WTC11 (cell line): ENCODE measurements at regions not wholly inside any gene's neighbourhood (a gene's known extent, or its start where the extent isn't known, plus 50 kb on each side); places are given as distances from the start of the nearest gene placed in this dataset.

Source experiments
- ATAC-seq: fragments of 200-7000 bp; cut with Tn5 transposase; 2 replicates; pipeline ENCODE4 v1.10.0; 2021; ENCODE audit warnings: mild to moderate bottlenecking, moderate library complexity
- CTCF ChIA-PET: fragments of 300-600 bp; sonication (Branson Sonifier 250); formaldehyde crosslinking; loops from one replicate; lab custom pipeline; 2021; ENCODE audit warnings: antibody characterized with exemption; lab: Charles Lee
- POLR2A ChIA-PET: fragments of 350-600 bp; sonication (Branson Sonifier 250); formaldehyde crosslinking; loops from one replicate; lab custom pipeline; 2021; ENCODE audit warnings: antibody characterized with exemption; lab: Charles Lee
- DNase-seq: peaks from one replicate; pipeline ENCODE4 v3.0.0; 2021; ENCODE audit warnings: low spot score
- H3K27ac Mint-ChIP-seq: 2 replicates; pipeline ENCODE4 v1.8.0; 2021; ENCODE audit warnings: mixed read lengths
- H3K27me3 Mint-ChIP-seq: 2 replicates; pipeline ENCODE4 v1.8.0; 2021; ENCODE audit warnings: low read depth, mild to moderate bottlenecking, moderate library complexity, mixed read lengths
- H3K36me3 Mint-ChIP-seq: 2 replicates; pipeline ENCODE4 v1.8.0; 2021; ENCODE audit warnings: mixed read lengths
- H3K4me1 Mint-ChIP-seq: 2 replicates; pipeline ENCODE4 v1.8.0; 2022; ENCODE audit warnings: mixed read lengths
- H3K4me3 Mint-ChIP-seq: 2 replicates; pipeline ENCODE4 v1.8.0; 2021; ENCODE audit warnings: mild to moderate bottlenecking, moderate library complexity, mixed read lengths
- H3K9me3 Mint-ChIP-seq: 2 replicates; pipeline ENCODE4 v1.8.0; 2021; ENCODE audit warnings: mixed read lengths
- EMX1 ChIP-seq: fragments of 250-450 bp; sonication (Bioruptor Pico); IDR thresholded peaks from 2 replicates; pipeline ENCODE4 v1.8.0; 2021; ENCODE audit warnings: mild to moderate bottlenecking
- ESRRA ChIP-seq: sonication (generic); formaldehyde crosslinking; IDR thresholded peaks from 2 replicates; pipeline ENCODE4 v1.8.1; 2022; ENCODE audit warnings: mild to moderate bottlenecking, missing genetic modification reagents, borderline replicate concordance
- FOXJ3 ChIP-seq: sonication (generic); formaldehyde crosslinking; IDR thresholded peaks from 2 replicates; pipeline ENCODE4 v1.9.0; 2021; ENCODE audit warnings: missing genetic modification reagents, mild to moderate bottlenecking, borderline replicate concordance
- FOXK1 ChIP-seq: sonication (generic); formaldehyde crosslinking; IDR thresholded peaks from 2 replicates; pipeline ENCODE4 v1.8.0; 2022; ENCODE audit warnings: mild to moderate bottlenecking, moderate library complexity, missing genetic modification reagents
- FOXP1 ChIP-seq: sonication (generic); formaldehyde crosslinking; IDR thresholded peaks from 2 replicates; pipeline ENCODE4 v1.8.0; 2022; ENCODE audit warnings: missing genetic modification reagents, mild to moderate bottlenecking, moderate library complexity, borderline replicate concordance
- GABPB1 ChIP-seq: sonication (generic); formaldehyde crosslinking; IDR thresholded peaks from 2 replicates; pipeline ENCODE4 v1.8.1; 2023; ENCODE audit warnings: mild to moderate bottlenecking, missing genetic modification reagents
- GRHL2 ChIP-seq: fragments of 250-450 bp; sonication (Bioruptor Pico); IDR thresholded peaks from 2 replicates; pipeline ENCODE4 v1.8.0; 2022; ENCODE audit warnings: mild to moderate bottlenecking, moderate library complexity; ENCODE audit not compliant: insufficient replicate concordance, severe bottlenecking
- JUN ChIP-seq: sonication (generic); formaldehyde crosslinking; IDR thresholded peaks from 2 replicates; pipeline ENCODE4 v1.8.0; 2023; ENCODE audit warnings: mild to moderate bottlenecking, missing genetic modification reagents
- MXD4 ChIP-seq: fragments of 250-450 bp; sonication (Bioruptor Pico); IDR thresholded peaks from 2 replicates; pipeline ENCODE4 v1.8.0; 2021; ENCODE audit warnings: mild to moderate bottlenecking, moderate library complexity, borderline replicate concordance
- NFATC4 ChIP-seq: fragments of 250-450 bp; sonication (Bioruptor Pico); IDR thresholded peaks from 2 replicates; pipeline ENCODE4 v1.9.0; 2021; ENCODE audit warnings: mild to moderate bottlenecking
- NR1H2 ChIP-seq: sonication (generic); formaldehyde crosslinking; IDR thresholded peaks from 2 replicates; pipeline ENCODE4 v1.9.0; 2021; ENCODE audit warnings: mild to moderate bottlenecking, moderate library complexity, missing genetic modification reagents
- NR2C2 ChIP-seq: sonication (generic); formaldehyde crosslinking; IDR thresholded peaks from 2 replicates; pipeline ENCODE4 v1.8.0; 2022; ENCODE audit warnings: mild to moderate bottlenecking, missing genetic modification reagents
- RORB ChIP-seq: fragments of 250-450 bp; sonication (Bioruptor Pico); IDR thresholded peaks from 2 replicates; pipeline ENCODE4 v1.9.0; 2021; ENCODE audit warnings: mild to moderate bottlenecking
- SMAD4 ChIP-seq: sonication (generic); formaldehyde crosslinking; IDR thresholded peaks from 2 replicates; pipeline ENCODE4 v1.8.0; 2022; ENCODE audit warnings: mild to moderate bottlenecking, missing genetic modification reagents
- SOX15 ChIP-seq: fragments of 250-450 bp; sonication (Bioruptor Pico); IDR thresholded peaks from 2 replicates; pipeline ENCODE4 v1.9.0; 2021; ENCODE audit warnings: mild to moderate bottlenecking
- TCF7 ChIP-seq: sonication (generic); formaldehyde crosslinking; IDR thresholded peaks from 2 replicates; pipeline ENCODE4 v1.8.0; 2022; ENCODE audit warnings: mild to moderate bottlenecking, low read depth, missing genetic modification reagents, moderate library complexity
- ZNF263 ChIP-seq: sonication (generic); formaldehyde crosslinking; IDR thresholded peaks from 2 replicates; pipeline ENCODE4 v1.8.1; 2022; ENCODE audit warnings: low read depth, mild to moderate bottlenecking, moderate library complexity, missing genetic modification reagents
- ZNF396 ChIP-seq: fragments of 250-450 bp; sonication (Bioruptor Pico); IDR thresholded peaks from 2 replicates; pipeline ENCODE4 v1.8.0; 2021; ENCODE audit warnings: mild to moderate bottlenecking, moderate library complexity, borderline replicate concordance
- ZNF416 ChIP-seq: fragments of 250-450 bp; sonication (Bioruptor Pico); IDR thresholded peaks from 2 replicates; pipeline ENCODE4 v1.9.0; 2021; ENCODE audit warnings: mild to moderate bottlenecking, inconsistent platforms
- TF ChIP-seq, protein P1 (sequence below): sonication (generic); formaldehyde crosslinking; IDR thresholded peaks from 2 replicates; pipeline ENCODE4 v1.8.1; 2022; ENCODE audit warnings: low read depth, missing genetic modification reagents, borderline replicate concordance
- TF ChIP-seq, protein P2 (sequence below): sonication (generic); formaldehyde crosslinking; IDR thresholded peaks from 2 replicates; pipeline ENCODE4 v1.8.0; 2022; ENCODE audit warnings: missing genetic modification reagents
- TF ChIP-seq, protein P3 (sequence below): fragments of 250-450 bp; sonication (Bioruptor Pico); IDR thresholded peaks from 2 replicates; pipeline ENCODE4 v1.8.0; 2021; ENCODE audit warnings: mild to moderate bottlenecking
- TF ChIP-seq, protein P4 (sequence below): sonication (generic); formaldehyde crosslinking; IDR thresholded peaks from 2 replicates; pipeline ENCODE4 v1.8.1; 2022; ENCODE audit warnings: mild to moderate bottlenecking, missing genetic modification reagents, moderate library complexity, borderline replicate concordance
- TF ChIP-seq, protein P5 (sequence below): sonication (generic); formaldehyde crosslinking; IDR thresholded peaks from 2 replicates; pipeline ENCODE4 v1.8.0; 2023; ENCODE audit warnings: missing genetic modification reagents
- TF ChIP-seq, protein P6 (sequence below): sonication (generic); formaldehyde crosslinking; IDR thresholded peaks from 2 replicates; pipeline ENCODE4 v1.8.0; 2022; ENCODE audit warnings: mild to moderate bottlenecking, missing genetic modification reagents
- TF ChIP-seq, protein P7 (sequence below): sonication (generic); formaldehyde crosslinking; IDR thresholded peaks from 2 replicates; pipeline ENCODE4 v1.8.0; 2022; ENCODE audit warnings: mild to moderate bottlenecking, missing genetic modification reagents

DNA sequence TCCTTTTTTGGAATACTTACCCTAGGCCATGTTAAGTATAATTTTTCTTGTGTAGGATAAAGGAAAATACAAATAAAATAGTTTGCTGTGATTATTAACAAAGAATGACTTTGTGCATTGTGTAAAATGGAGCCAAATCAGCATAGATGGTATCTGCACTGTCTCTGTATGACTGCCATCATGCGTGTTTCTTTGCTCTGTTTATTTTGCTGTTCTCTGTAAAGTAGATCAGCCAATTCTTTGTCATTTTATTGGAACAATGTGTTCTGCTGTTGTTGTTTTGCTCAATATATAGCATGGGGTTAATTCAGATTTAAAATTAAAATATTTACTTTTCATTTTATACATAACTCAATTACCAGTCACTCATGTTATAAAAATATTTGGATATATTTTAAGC lies 181.3 kb upstream of the UBE2E3 start (continued):
- TF ChIP-seq, protein P1, sequence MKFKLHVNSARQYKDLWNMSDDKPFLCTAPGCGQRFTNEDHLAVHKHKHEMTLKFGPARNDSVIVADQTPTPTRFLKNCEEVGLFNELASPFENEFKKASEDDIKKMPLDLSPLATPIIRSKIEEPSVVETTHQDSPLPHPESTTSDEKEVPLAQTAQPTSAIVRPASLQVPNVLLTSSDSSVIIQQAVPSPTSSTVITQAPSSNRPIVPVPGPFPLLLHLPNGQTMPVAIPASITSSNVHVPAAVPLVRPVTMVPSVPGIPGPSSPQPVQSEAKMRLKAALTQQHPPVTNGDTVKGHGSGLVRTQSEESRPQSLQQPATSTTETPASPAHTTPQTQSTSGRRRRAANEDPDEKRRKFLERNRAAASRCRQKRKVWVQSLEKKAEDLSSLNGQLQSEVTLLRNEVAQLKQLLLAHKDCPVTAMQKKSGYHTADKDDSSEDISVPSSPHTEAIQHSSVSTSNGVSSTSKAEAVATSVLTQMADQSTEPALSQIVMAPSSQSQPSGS (CRISPR knock-in tag), result no peak
- TF ChIP-seq JUN (CRISPR knock-in tag) (no peak), EMX1 (CRISPR knock-in tag) (no peak), GABPB1 (CRISPR knock-in tag) (no peak), ZNF263 (no peak), FOXK1 (CRISPR knock-in tag) (no peak), NR1H2 (CRISPR knock-in tag) (no peak), SOX15 (CRISPR knock-in tag) (no peak), NFATC4 (CRISPR knock-in tag) (no peak)

DNA sequence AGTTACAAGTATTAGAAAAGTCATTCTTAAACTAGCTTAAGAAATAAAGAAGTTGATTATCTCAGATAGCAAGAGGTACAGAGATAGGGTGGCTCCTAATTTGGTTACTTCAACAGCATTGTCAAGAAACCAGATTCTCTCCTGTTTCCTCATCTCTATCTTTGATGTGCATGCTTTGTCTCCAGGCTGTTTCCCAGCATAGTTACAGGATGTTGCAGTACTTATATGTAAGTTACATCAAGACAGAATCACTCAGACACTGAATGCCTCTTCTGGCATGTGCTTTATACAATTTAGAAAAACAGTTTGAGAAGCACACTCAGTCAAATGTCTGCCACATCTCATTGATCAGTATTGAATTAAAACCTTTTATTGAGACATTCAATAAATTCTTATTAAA lies 189.5 kb upstream of the UBE2E3 start:
- no peak for DNase-seq
- Mint-ChIP-seq H3K27ac (no peak overlapping the region), H3K4me1 (peaks cover 10% of the 10 kb centered on the region), H3K9me3 (no peaks in the 10 kb centered on the region)
- POLR2A ChIA-PET, result no interaction called here
- no peak for TF ChIP-seq MXD4 (CRISPR knock-in tag)
- TF ChIP-seq, protein P2, sequence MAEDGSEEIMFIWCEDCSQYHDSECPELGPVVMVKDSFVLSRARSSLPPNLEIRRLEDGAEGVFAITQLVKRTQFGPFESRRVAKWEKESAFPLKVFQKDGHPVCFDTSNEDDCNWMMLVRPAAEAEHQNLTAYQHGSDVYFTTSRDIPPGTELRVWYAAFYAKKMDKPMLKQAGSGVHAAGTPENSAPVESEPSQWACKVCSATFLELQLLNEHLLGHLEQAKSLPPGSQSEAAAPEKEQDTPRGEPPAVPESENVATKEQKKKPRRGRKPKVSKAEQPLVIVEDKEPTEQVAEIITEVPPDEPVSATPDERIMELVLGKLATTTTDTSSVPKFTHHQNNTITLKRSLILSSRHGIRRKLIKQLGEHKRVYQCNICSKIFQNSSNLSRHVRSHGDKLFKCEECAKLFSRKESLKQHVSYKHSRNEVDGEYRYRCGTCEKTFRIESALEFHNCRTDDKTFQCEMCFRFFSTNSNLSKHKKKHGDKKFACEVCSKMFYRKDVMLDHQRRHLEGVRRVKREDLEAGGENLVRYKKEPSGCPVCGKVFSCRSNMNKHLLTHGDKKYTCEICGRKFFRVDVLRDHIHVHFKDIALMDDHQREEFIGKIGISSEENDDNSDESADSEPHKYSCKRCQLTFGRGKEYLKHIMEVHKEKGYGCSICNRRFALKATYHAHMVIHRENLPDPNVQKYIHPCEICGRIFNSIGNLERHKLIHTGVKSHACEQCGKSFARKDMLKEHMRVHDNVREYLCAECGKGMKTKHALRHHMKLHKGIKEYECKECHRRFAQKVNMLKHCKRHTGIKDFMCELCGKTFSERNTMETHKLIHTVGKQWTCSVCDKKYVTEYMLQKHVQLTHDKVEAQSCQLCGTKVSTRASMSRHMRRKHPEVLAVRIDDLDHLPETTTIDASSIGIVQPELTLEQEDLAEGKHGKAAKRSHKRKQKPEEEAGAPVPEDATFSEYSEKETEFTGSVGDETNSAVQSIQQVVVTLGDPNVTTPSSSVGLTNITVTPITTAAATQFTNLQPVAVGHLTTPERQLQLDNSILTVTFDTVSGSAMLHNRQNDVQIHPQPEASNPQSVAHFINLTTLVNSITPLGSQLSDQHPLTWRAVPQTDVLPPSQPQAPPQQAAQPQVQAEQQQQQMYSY (CRISPR knock-in tag), result no peak
- TF ChIP-seq GRHL2 (CRISPR knock-in tag), result no peak
- TF ChIP-seq SMAD4 (CRISPR knock-in tag), result no peak
- TF ChIP-seq, protein P3, sequence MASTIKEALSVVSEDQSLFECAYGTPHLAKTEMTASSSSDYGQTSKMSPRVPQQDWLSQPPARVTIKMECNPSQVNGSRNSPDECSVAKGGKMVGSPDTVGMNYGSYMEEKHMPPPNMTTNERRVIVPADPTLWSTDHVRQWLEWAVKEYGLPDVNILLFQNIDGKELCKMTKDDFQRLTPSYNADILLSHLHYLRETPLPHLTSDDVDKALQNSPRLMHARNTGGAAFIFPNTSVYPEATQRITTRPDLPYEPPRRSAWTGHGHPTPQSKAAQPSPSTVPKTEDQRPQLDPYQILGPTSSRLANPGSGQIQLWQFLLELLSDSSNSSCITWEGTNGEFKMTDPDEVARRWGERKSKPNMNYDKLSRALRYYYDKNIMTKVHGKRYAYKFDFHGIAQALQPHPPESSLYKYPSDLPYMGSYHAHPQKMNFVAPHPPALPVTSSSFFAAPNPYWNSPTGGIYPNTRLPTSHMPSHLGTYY, result no peak
- TF ChIP-seq, protein P4, sequence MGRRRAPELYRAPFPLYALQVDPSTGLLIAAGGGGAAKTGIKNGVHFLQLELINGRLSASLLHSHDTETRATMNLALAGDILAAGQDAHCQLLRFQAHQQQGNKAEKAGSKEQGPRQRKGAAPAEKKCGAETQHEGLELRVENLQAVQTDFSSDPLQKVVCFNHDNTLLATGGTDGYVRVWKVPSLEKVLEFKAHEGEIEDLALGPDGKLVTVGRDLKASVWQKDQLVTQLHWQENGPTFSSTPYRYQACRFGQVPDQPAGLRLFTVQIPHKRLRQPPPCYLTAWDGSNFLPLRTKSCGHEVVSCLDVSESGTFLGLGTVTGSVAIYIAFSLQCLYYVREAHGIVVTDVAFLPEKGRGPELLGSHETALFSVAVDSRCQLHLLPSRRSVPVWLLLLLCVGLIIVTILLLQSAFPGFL (CRISPR knock-in tag), result no peak
- no peak for TF ChIP-seq RORB
- TF ChIP-seq ESRRA (CRISPR knock-in tag), result no peak
- TF ChIP-seq FOXJ3, result no peak
- TF ChIP-seq ZNF396, result no peak
- TF ChIP-seq NR2C2 (CRISPR knock-in tag), result no peak
- no peak for TF ChIP-seq JUN (CRISPR knock-in tag)
- no peak for TF ChIP-seq TCF7 (CRISPR knock-in tag)
- TF ChIP-seq ZNF416 (CRISPR knock-in tag), result no peak
- TF ChIP-seq, protein P5, sequence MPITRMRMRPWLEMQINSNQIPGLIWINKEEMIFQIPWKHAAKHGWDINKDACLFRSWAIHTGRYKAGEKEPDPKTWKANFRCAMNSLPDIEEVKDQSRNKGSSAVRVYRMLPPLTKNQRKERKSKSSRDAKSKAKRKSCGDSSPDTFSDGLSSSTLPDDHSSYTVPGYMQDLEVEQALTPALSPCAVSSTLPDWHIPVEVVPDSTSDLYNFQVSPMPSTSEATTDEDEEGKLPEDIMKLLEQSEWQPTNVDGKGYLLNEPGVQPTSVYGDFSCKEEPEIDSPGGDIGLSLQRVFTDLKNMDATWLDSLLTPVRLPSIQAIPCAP (CRISPR knock-in tag), result no peak
- TF ChIP-seq, protein P6, sequence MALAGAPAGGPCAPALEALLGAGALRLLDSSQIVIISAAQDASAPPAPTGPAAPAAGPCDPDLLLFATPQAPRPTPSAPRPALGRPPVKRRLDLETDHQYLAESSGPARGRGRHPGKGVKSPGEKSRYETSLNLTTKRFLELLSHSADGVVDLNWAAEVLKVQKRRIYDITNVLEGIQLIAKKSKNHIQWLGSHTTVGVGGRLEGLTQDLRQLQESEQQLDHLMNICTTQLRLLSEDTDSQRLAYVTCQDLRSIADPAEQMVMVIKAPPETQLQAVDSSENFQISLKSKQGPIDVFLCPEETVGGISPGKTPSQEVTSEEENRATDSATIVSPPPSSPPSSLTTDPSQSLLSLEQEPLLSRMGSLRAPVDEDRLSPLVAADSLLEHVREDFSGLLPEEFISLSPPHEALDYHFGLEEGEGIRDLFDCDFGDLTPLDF (CRISPR knock-in tag), result no peak
- TF ChIP-seq, protein P7, sequence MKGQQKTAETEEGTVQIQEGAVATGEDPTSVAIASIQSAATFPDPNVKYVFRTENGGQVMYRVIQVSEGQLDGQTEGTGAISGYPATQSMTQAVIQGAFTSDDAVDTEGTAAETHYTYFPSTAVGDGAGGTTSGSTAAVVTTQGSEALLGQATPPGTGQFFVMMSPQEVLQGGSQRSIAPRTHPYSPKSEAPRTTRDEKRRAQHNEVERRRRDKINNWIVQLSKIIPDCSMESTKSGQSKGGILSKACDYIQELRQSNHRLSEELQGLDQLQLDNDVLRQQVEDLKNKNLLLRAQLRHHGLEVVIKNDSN (CRISPR knock-in tag), result no peak
- TF ChIP-seq FOXP1 (CRISPR knock-in tag), result no peak
- TF ChIP-seq, all 79 proteins: peak for 0
- H3K36me3 Mint-ChIP-seq, result no peaks in the 10 kb centered on the region
- CTCF ChIA-PET, result no interaction called here
- H3K27me3 Mint-ChIP-seq, result no peaks in the 10 kb centered on the region
- H3K4me3 Mint-ChIP-seq, result no peak overlapping the region
- no peak for ATAC-seq
